ENCODE measurements at regions not wholly inside any gene's neighbourhood (a gene's known extent, or its start where the extent isn't known, plus 50 kb on each side); places are given as distances from the start of the nearest gene placed in this dataset.

DNA sequence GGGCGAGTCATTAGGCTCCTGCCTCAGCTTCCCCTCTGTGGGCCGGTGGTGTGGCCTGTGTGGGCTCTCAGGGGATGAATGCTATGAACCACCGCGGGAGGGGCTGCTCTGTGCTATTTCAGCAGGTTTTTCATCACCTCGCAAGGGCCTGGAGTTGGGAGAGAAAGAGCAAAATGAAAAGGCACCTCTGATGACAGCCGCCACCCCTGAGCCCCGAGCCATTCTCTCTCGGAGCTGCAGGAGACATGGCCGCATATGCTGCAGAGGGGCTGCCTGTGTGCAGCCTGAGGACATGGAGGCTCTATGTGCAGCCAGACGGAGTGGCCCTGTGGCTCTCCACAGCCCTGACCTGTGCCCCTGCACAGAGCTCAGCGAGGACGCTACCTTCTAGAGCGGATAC lies 96.2 kb upstream of the CTDP1 start:
- DNase-seq (ENCODE audit: low spot score) (no peak), ATAC-seq (ENCODE audit: insufficient number of reproducible peaks, low FRiP score, low read depth) (no peak)
- no peaks in the 10 kb centered on the region for H3K9me3 ChIP-seq
- H3K4me3 ChIP-seq: no peak overlapping the region
- no peaks in the 10 kb centered on the region for H3K36me3 ChIP-seq
- TF ChIP-seq, protein P1, sequence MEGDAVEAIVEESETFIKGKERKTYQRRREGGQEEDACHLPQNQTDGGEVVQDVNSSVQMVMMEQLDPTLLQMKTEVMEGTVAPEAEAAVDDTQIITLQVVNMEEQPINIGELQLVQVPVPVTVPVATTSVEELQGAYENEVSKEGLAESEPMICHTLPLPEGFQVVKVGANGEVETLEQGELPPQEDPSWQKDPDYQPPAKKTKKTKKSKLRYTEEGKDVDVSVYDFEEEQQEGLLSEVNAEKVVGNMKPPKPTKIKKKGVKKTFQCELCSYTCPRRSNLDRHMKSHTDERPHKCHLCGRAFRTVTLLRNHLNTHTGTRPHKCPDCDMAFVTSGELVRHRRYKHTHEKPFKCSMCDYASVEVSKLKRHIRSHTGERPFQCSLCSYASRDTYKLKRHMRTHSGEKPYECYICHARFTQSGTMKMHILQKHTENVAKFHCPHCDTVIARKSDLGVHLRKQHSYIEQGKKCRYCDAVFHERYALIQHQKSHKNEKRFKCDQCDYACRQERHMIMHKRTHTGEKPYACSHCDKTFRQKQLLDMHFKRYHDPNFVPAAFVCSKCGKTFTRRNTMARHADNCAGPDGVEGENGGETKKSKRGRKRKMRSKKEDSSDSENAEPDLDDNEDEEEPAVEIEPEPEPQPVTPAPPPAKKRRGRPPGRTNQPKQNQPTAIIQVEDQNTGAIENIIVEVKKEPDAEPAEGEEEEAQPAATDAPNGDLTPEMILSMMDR (IDR thresholded peaks at IDR 0.05): no peak
- no peaks in the 10 kb centered on the region for H3K27me3 ChIP-seq (replicated peaks; ENCODE audit: insufficient read depth)
- peaks cover 11 to 27% of the 10 kb centered on the region in 2 donors for H3K4me1 ChIP-seq (ENCODE audit: control insufficient read depth in 1 of 2, low read depth in 2 of 2)
- no peak overlapping the region for H3K27ac ChIP-seq

DNA sequence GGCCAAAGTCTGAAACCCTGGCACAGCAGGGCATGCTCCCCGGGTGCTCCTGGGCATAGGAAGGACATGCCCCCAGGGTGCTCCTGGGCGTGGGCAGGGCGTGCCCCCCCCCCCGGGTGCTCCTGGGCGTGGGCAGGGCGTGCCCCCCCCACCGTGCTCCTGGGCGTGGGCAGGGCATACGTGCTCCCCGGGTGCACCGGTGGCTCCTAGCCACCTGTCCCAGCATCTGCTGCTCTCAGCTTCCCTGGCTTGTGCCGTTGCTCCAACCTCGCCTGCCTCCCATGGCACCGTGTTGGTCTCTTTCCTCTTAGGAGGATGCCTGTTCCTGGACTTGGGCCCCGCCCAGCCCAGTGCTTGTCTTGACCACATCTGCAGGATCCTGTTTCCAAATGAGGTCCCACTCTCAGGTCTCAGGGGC lies 95.6 kb upstream of the CTDP1 start:
- no peak for DNase-seq (ENCODE audit: low spot score)
- no peaks in the 10 kb centered on the region for H3K27me3 ChIP-seq (replicated peaks; ENCODE audit: insufficient read depth)
- H3K4me3 ChIP-seq: no peak overlapping the region
- H3K27ac ChIP-seq: no peak overlapping the region
- TF ChIP-seq, protein P1 (IDR thresholded peaks at IDR 0.05): no peak
- no peak for ATAC-seq (ENCODE audit: insufficient number of reproducible peaks, low FRiP score, low read depth)
- H3K36me3 ChIP-seq: no peaks in the 10 kb centered on the region
- peaks cover 13 to 27% of the 10 kb centered on the region in 2 donors for H3K4me1 ChIP-seq (ENCODE audit: control insufficient read depth in 1 of 2, low read depth in 2 of 2)
- H3K9me3 ChIP-seq: no peaks in the 10 kb centered on the region

DNA sequence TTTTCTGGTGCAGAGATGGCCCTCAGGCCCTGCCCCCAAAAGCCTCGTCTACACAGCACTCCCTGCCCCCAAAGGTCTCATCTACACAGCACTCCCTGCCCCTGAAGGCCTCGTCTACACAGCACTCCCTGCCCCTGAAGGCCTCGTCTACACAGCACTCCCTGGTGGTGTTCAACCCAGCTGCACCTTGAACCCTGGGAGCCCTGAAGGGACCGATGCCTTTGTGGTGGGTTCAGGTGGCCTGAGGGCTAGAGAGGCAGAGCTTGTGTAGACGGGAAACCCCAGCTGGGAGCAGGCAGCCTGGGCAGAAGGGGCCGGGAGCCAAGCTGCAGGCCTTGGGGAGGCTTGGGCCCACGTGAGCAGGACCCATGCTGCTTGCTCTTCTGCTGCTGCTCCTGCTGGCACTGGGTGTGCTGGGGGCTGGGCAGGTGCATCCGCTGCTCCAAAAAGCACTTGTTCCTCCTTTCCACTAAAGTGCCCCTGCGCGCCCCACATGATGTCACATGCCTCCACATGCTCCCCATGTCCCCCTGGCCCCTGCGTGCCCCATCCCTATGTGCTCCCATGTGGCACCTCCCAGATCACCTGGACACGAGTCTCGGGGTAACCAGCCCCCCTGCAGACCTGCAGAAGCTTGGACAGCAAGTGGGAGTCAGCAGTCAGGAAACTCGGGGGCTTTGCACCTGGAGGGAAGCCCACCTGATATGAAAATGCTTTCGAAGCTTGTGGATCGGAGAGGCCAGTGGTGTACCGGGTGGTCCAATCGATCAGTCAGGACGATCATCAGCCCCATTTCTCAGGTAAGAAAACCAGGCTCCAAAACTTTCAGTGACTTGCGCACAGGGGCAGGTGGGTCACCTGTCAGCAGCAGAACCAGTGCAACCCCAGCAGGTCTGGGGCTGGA lies 94.9 kb upstream of the CTDP1 start:
- Histone ChIP-seq H3K9me3 (no peaks in the 10 kb centered on the region), H3K27ac (no peak overlapping the region), H3K4me1 (ENCODE audit: control insufficient read depth in 1 of 2, low read depth in 2 of 2) (peaks cover 16 to 34% of the 10 kb centered on the region in 2 donors), H3K36me3 (no peaks in the 10 kb centered on the region), H3K4me3 (no peak overlapping the region), H3K27me3 (replicated peaks; ENCODE audit: insufficient read depth) (no peaks in the 10 kb centered on the region)
- ATAC-seq (ENCODE audit: insufficient number of reproducible peaks, low FRiP score, low read depth): no peak
- TF ChIP-seq, protein P1 (IDR thresholded peaks at IDR 0.05): no peak
- no peak for DNase-seq (ENCODE audit: low spot score)

DNA sequence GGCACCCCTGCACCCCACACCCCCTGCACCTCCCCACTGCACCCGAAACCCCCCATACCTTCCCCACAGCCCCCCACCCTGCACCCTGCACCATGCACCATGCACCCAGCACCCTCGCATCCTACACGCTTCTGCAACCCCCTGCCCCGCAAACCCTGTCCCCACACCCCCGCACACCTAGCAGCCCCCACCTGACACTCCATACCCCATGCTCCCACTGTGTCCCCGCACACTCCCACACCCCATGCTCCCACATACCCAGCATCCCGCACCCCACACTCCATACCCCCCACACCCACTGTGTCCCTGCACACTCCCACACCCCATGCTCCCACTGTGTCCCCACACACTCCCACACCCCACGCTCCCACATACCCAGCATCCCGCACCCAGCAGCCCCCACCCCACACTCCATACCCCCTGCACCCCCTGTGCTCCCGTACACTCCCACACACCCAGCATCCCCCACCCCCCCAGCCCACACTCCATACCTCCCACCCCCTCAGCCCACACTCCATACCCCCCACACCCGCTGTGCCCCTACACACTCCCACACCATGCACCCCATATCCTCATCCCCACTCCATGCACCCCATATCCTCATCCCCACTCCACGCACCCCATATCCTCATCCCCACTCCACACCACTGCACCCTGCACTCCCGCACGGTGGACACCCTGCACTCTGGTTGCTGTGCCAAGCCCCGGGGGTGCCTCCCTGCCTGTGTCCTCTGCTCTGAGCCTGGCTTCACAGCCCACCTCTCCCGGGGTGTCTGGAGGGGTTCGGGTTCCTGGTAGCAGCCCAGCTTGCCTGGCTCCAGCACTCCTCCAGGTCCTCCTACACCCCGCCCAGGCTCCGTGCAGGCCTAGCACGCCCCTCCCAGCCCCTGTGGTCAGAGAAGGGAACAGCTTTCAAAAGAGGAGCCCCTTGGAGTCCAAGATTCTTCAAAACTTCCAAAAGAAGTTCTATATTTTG lies 93.9 kb upstream of the CTDP1 start:
- Histone ChIP-seq H3K9me3 (no peaks in the 10 kb centered on the region), H3K27ac (no peak overlapping the region)

More for the DNA sequence above, 93.9 kb upstream of the CTDP1 start:
- H3K4me3 ChIP-seq: no peak overlapping the region
- peaks cover 19 to 43% of the 10 kb centered on the region in 2 donors for H3K4me1 ChIP-seq (ENCODE audit: control insufficient read depth in 1 of 2, low read depth in 2 of 2)
- no peaks in the 10 kb centered on the region for H3K36me3 ChIP-seq
- no peaks in the 10 kb centered on the region for H3K27me3 ChIP-seq (replicated peaks; ENCODE audit: insufficient read depth)
- TF ChIP-seq, protein P1 (IDR thresholded peaks at IDR 0.05): no peak
- no peak for DNase-seq (ENCODE audit: low spot score)
- no peak for ATAC-seq (ENCODE audit: insufficient number of reproducible peaks, low FRiP score, low read depth)

All from thoracic aorta (tissue), 2 donors.